Erythroblast (primary cell): ENCODE measurements at regions not wholly inside any gene's neighbourhood (a gene's known extent, or its start where the extent isn't known, plus 50 kb on each side); places are given as distances from the start of the nearest gene placed in this dataset.

Experiments
- GATA1 ChIP-seq: IDR thresholded peaks from 2 replicates; pipeline ENCODE4 v1.6.1; 2011; ENCODE audit warnings: low read depth, mild to moderate bottlenecking, control low read depth, low read length, moderate library complexity
- POLR2A ChIP-seq: IDR thresholded peaks from 2 replicates; pipeline ENCODE4 v1.6.1; 2011; ENCODE audit warnings: mild to moderate bottlenecking, low read length

GRCh38 chr15:97446138-97446537 lies 514.4 kb upstream of the ARRDC4 start:
- TF ChIP-seq POLR2A = no peak
- no peak for TF ChIP-seq GATA1
